ENCODE measurements at regions not wholly inside any gene's neighbourhood (a gene's known extent, or its start where the extent isn't known, plus 50 kb on each side); places are given as distances from the start of the nearest gene placed in this dataset.

DNA sequence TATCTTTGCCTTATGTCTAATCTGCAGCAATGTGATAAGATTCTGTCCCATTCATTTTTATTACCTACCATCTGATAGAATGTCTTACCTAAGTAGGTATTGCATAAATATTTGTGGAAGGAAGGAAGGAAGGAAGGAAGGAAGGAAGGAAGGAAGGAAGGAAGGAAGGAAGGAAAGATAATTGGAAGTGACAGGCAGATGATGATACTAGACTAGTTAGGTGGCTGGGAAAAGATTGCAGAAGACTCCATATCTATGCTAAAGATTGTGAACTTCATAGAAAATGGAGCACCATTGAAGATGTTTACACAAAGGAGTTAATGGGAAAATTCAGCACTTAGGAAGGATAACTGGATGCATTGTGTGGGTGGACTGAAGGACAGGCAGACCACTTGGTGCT lies 909.0 kb downstream of the EPHA4 start (continued):
- TF ChIP-seq, protein P1, sequence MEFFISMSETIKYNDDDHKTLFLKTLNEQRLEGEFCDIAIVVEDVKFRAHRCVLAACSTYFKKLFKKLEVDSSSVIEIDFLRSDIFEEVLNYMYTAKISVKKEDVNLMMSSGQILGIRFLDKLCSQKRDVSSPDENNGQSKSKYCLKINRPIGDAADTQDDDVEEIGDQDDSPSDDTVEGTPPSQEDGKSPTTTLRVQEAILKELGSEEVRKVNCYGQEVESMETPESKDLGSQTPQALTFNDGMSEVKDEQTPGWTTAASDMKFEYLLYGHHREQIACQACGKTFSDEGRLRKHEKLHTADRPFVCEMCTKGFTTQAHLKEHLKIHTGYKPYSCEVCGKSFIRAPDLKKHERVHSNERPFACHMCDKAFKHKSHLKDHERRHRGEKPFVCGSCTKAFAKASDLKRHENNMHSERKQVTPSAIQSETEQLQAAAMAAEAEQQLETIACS (CRISPR knock-in tag; IDR thresholded peaks at IDR 0.05), result no peak

DNA sequence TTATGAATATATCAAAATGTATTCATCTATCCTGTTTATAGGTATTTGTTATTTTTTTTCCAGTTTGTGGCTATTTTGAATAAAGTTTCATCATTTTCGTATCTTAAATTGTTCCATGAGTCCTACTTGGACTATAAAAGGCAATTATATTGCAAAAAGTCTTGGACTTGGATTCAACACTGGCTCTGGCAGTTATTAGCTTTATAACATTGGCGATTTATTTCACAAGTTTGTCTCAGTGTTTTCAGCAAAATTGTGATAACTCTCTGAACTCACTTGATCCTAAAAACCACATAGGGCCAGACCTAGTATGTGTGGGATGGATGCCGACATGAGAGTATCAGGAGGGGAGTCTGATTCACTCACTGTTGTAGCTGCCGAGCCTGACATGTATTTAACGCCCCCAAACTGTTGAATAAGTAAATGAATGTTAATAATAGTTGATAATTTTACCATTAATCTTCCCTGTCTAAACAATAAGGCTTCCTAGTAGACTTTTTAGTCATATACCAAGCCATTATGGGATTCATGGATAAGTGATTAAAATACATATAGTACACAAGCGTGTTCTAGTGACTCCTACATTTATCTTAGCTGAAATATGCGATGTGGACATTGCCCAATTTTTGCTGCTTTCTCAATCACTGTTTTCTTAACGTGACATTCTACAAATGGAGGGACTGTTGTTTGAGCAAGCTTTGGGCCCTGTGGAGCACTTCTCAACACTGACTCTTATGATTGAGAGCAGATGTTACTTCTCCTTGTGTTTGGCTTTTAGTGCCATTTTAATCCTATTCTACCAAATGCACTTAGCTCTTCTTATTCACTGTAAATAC lies 907.6 kb downstream of the EPHA4 start:
- peaks cover 12% of the 10 kb centered on the region; the same call in 1 of the 2 replicates for H3K9me3 ChIP-seq (ENCODE audit: low read length)
- no peaks in the 10 kb centered on the region for H3K4me1 ChIP-seq (ENCODE audit: insufficient read depth, low read length)
- H3K4me2 ChIP-seq (ENCODE audit: low read depth, low read length), result no peak overlapping the region
- no TSS peak for BruUV-seq (replicated peaks)
- no peak for DNase-seq (ENCODE audit: low spot score)
- H3K27me3 ChIP-seq (ENCODE audit: control insufficient read depth in 1 of 2, insufficient read depth in 2 of 2, low read length in 2 of 2), result no peaks in the 10 kb centered on the region
- H3K27ac ChIP-seq (ENCODE audit: extremely low read length, insufficient read depth, low read length), result no peak overlapping the region
- intact Hi-C loops (cut with micrococcal nuclease; ENCODE audit: unreplicated experiment), result no loop called here
- in situ Hi-C loops (cut with HindIII; ENCODE audit: extremely low pct_ligation_motif_present, low pct_unique_long_range_greater_than_20kb), result no loop called here
- ATAC-seq, result no peak
- H4K20me1 ChIP-seq (ENCODE audit: insufficient read depth, low read length), result no peaks in the 10 kb centered on the region
- ChIA-PET POLR2A (no interaction called here), CTCF (ENCODE audit: low intra/inter-chr PET ratio, low total read pairs) (no interaction called here)
- no peaks in the 10 kb centered on the region for H3K36me3 ChIP-seq (replicated peaks in 1 of 2; ENCODE audit: control insufficient read depth in 1 of 2, insufficient read depth in 2 of 2, low read length in 2 of 2)
- H3K9ac ChIP-seq (ENCODE audit: insufficient read depth, low read depth, low read length), result no peak overlapping the region
- H3K4me3 ChIP-seq (replicated peaks in 1 of 3; ENCODE audit: insufficient read depth in 1 of 3, low read depth in 2 of 3, low read length in 3 of 3), result no peak overlapping the region
- WGBS (ENCODE audit: low lambda C conversion rate), result 4% methylated on average over 8 of the region's 8 CpGs
- no peak for FAIRE-seq
- H2AFZ ChIP-seq (ENCODE audit: low read length), result no peak overlapping the region
- H3K79me2 ChIP-seq (ENCODE audit: insufficient read depth, low read length), result no peaks in the 10 kb centered on the region
- TF ChIP-seq ZNF562 (CRISPR knock-in tag; IDR thresholded peaks at IDR 0.05; ENCODE audit: borderline replicate concordance), result no peak
- no peak for TF ChIP-seq ZNF441 (CRISPR knock-in tag; IDR thresholded peaks at IDR 0.05; ENCODE audit: borderline replicate concordance)
- TF ChIP-seq MAF1 (CRISPR knock-in tag; IDR thresholded peaks at IDR 0.05; ENCODE audit: borderline replicate concordance), result no peak
- TF ChIP-seq ZNF329 (CRISPR knock-in tag; IDR thresholded peaks at IDR 0.05; ENCODE audit: low read depth), result no peak
- no peak for TF ChIP-seq KLF15 (CRISPR knock-in tag; IDR thresholded peaks at IDR 0.05; ENCODE audit: borderline replicate concordance)
- TF ChIP-seq ZNF264 (CRISPR knock-in tag; IDR thresholded peaks at IDR 0.05), result no peak
- no peak for TF ChIP-seq ZFAT (CRISPR knock-in tag; conservative IDR thresholded peaks at IDR 0.05)
- no peak for TF ChIP-seq KDM6A (CRISPR knock-in tag; IDR thresholded peaks at IDR 0.05; ENCODE audit: low read depth)
- no peak for TF ChIP-seq NCOR1 (IDR thresholded peaks at IDR 0.05; ENCODE audit: borderline replicate concordance, low read length)
- TF ChIP-seq, protein P2, sequence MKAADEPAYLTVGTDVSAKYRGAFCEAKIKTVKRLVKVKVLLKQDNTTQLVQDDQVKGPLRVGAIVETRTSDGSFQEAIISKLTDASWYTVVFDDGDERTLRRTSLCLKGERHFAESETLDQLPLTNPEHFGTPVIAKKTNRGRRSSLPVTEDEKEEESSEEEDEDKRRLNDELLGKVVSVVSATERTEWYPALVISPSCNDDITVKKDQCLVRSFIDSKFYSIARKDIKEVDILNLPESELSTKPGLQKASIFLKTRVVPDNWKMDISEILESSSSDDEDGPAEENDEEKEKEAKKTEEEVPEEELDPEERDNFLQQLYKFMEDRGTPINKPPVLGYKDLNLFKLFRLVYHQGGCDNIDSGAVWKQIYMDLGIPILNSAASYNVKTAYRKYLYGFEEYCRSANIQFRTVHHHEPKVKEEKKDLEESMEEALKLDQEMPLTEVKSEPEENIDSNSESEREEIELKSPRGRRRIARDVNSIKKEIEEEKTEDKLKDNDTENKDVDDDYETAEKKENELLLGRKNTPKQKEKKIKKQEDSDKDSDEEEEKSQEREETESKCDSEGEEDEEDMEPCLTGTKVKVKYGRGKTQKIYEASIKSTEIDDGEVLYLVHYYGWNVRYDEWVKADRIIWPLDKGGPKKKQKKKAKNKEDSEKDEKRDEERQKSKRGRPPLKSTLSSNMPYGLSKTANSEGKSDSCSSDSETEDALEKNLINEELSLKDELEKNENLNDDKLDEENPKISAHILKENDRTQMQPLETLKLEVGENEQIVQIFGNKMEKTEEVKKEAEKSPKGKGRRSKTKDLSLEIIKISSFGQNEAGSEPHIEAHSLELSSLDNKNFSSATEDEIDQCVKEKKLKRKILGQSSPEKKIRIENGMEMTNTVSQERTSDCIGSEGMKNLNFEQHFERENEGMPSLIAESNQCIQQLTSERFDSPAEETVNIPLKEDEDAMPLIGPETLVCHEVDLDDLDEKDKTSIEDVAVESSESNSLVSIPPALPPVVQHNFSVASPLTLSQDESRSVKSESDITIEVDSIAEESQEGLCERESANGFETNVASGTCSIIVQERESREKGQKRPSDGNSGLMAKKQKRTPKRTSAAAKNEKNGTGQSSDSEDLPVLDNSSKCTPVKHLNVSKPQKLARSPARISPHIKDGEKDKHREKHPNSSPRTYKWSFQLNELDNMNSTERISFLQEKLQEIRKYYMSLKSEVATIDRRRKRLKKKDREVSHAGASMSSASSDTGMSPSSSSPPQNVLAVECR (CRISPR knock-in tag; IDR thresholded peaks at IDR 0.05; ENCODE audit: borderline replicate concordance), result no peak
- TF ChIP-seq, protein P3, sequence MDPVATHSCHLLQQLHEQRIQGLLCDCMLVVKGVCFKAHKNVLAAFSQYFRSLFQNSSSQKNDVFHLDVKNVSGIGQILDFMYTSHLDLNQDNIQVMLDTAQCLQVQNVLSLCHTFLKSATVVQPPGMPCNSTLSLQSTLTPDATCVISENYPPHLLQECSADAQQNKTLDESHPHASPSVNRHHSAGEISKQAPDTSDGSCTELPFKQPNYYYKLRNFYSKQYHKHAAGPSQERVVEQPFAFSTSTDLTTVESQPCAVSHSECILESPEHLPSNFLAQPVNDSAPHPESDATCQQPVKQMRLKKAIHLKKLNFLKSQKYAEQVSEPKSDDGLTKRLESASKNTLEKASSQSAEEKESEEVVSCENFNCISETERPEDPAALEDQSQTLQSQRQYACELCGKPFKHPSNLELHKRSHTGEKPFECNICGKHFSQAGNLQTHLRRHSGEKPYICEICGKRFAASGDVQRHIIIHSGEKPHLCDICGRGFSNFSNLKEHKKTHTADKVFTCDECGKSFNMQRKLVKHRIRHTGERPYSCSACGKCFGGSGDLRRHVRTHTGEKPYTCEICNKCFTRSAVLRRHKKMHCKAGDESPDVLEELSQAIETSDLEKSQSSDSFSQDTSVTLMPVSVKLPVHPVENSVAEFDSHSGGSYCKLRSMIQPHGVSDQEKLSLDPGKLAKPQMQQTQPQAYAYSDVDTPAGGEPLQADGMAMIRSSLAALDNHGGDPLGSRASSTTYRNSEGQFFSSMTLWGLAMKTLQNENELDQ (CRISPR knock-in tag; IDR thresholded peaks at IDR 0.05; ENCODE audit: borderline replicate concordance), result no peak
- no peak for TF ChIP-seq ZNF331 (CRISPR knock-in tag; IDR thresholded peaks at IDR 0.05)
